GM19372 (cell line): ENCODE measurements at regions not wholly inside any gene's neighbourhood (a gene's known extent, or its start where the extent isn't known, plus 50 kb on each side); places are given as distances from the start of the nearest gene placed in this dataset.

Experiments
- ATAC-seq: cut with Tn5 transposase; IDR thresholded peaks from one replicate; pipeline ENCODE4 v1.9.1; 2021; ENCODE audit warnings: mild to moderate bottlenecking, low read depth, moderate library complexity; ENCODE audit not compliant: unreplicated experiment

- no peak for ATAC-seq
Observed at GRCh38 chr14:61140872-61141271, 140.3 kb downstream of the TMEM30B start.

GRCh38 chr14:61140271-61140670 is 140.9 kb downstream of the TMEM30B start:
- no peak for ATAC-seq

DNA sequence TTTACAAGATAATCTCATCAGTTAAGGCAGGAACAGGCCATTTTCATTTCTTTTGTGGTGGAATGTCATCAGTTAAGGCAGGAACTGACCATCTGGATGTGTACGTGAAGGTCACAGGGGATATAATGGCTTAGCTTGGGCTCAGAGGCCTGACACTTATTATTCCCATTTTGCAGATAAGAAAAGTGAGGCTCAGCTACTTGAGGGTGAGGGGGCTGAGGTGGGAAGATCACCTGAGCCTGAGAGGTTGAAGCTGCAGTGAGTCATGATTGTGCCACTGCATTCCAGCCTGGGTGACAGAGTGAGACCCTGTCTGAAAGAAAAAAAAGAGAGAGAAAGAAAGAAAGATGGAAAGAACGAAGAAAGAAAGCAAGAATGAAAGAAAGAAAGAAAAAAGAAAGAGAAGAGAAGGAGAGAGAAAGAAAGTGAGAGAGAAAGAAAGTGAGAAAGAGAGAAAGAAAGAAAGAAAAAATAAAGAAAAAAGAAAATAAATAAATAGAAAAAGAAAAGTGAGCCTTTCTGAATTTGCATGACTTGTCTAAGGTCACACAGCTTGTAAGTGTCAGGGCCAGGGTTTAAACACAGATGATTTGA is 142.0 kb downstream of the TMEM30B start:
- ATAC-seq: no peak

- ATAC-seq: no peak
Observed at GRCh38 chr14:61132894-61133293, 148.2 kb downstream of the TMEM30B start.

- no peak for ATAC-seq
Observed at GRCh38 chr14:61132336-61132735, 148.8 kb downstream of the TMEM30B start.

DNA sequence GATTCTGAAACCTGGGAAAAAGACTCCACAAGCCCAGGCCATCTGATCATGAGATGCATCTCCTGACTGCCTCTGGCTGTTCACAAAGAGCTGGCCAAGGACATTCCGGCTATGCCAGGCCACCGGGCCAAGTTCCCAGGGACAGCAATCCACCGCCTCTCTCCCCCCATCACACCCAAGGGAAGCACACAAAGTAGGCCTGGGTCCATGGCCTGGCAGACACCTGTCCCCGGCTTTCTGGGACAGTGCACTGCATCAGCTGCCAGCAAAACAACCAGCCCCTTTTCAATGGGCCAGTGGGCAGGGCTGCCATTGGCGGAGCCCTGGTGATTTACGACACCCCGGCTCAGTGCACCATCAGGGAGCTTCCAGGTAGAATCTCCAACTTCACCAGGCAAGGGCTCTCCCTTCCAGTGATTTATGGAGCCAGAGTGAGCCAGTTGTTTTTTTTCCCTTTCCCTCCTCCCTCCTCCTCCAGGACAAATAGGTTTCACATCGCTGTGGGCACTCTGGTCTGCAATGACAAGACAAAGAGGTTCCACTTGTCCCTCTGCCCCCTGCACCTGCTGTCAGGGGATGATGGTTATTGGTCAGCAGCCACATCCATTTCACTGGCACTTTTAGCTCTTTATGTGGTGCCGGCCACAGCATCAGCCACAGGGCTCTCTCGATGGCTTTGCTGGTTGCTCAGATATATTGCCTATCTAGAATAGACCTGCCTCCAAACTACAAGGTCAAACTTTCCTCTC is 149.6 kb downstream of the SLC38A6 start:
- no peak for ATAC-seq

GRCh38 chr14:61129168-61129745 is 148.2 kb downstream of the SLC38A6 start:
- no peak for ATAC-seq

DNA sequence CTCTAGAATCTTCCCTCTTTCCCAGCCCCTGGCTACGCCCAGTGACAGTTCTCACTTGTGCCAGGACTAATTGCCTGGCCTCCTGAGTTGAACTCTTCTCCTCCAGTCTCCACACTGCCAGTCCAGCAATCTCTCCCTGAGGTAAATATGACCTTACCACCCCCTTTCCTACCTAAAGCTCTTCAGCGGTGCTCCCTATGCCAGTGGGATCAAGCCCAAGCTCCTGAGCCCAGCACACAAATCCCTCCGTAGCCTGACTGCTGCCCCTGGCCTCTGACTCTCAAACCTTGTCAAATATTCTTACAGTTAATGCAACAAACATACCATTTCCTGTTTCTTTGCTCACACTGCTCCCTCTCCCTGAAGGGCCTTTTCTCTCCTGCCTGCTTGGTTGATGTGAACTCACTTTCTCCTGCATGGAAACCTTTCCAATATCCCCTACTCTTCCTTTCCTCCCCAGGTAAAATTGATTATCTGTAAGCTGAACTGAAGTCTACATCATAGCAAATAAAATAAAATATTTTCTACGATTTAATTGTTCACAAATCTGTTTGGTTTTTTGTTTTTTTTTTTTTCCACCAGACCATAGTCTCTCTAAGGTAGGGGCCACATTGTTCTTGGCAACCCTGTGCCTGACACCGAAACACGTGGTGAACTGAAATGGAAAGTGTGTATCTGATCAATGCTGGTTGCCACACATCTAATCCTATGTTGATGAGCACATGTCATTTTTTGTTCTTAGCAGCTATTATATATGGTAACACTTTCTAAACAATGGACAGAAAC is 147.5 kb downstream of the SLC38A6 start:
- no peak for ATAC-seq

- no peak for ATAC-seq
Observed at GRCh38 chr14:61126603-61127498, 145.8 kb downstream of the SLC38A6 start.

GRCh38 chr14:61125867-61126572 is 145.0 kb downstream of the SLC38A6 start:
- no peak for ATAC-seq

DNA sequence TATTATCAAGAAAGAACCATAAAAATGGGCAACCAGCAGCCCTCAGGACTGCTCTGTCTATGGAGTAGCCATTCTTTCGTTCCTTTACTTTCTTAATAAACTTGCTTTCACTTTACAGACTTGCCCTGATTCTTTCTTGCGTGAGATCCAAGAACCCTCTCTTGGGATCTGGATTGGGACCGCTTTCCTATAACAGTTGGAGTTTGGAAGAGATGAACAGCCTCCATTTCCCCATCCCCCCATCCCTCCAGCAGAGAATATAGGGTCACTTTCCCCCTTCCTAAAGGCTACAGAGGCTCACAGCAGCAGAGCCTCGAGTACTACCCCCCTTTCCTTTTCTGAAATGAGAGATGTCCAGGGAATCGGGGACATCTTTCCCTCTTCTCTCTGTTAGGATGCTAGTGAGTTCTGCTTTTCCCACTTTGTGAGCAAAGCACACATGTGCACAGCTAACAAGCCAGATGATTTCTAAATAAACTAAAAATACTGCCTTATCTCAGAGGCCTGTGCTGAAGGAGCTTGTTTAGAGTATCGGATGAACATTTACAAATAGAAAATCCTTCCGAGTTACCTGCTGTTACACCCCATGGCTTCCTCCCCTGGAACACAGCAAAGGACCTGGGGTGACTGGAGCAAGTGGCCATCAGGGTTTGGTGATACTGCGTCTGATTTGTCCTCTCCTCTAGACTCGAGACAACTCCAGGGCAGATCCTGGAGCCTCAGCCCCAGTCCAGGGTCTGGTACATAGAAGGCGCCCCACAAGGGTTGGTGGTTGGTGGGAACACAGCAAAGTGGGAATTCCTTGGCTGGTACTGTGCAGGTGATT is 144.2 kb downstream of the SLC38A6 start:
- ATAC-seq: no peak

DNA sequence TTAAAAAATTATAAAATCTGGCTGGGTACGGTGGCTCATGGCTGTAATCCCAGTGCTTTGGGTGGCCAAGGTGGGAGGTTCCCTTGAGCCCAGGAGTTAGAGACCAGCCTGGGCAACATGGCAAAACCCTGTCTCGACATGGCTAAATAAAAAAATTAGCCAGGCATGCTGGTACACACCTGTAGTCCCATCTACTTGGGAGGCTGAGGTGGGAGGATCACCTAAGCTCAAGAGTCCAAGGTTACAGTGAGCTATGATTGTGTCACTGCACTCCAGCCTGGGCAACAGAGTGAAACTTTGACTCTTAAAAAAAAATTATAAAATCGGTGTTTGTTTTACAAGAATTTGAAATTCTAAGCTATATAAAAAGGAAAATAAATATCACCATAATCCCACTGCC is 141.8 kb downstream of the SLC38A6 start:
- no peak for ATAC-seq

- no peak for ATAC-seq
Observed at GRCh38 chr14:61121355-61121787, 140.3 kb downstream of the SLC38A6 start.

DNA sequence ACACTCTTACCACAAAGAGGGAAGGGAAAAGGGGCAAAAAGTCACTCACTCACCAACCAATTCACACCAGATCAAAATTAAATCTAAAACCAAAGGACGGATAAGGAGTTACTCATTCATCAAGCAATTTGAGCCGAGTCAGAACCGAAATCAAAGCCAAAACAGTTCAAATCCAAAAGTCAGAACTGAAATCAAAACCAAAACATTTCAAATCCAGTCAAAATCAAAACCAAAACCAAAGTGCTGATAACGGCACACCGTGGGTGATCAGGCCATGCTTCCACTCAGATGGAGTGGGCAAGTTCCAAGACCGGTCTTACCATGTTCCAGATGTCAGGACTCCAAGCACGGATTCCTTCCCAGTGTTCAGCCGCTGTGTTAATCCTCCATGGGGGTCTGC is 139.5 kb downstream of the SLC38A6 start:
- ATAC-seq: no peak

- ATAC-seq: no peak
Observed at GRCh38 chr14:61119006-61119405, 138.0 kb downstream of the SLC38A6 start.

DNA sequence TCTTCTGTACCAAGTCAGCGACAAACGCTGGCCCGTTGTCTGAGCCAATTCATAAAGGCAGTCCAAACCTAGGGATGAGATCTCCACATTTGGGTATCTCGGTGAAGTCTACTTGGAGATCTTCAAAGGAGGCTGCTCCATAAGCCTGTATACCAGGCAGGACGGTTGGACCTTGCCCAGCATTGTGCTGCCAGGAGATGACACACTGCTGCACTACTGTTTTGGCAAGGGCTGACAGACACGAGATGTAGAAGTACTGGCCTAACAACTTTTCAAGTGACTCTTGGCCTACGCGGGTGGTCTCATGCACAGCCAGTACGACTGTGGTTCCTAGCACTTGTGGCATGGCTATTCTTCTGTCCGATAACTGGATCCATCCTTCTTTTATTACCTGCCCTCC is 135.3 kb downstream of the SLC38A6 start:
- no peak for ATAC-seq

DNA sequence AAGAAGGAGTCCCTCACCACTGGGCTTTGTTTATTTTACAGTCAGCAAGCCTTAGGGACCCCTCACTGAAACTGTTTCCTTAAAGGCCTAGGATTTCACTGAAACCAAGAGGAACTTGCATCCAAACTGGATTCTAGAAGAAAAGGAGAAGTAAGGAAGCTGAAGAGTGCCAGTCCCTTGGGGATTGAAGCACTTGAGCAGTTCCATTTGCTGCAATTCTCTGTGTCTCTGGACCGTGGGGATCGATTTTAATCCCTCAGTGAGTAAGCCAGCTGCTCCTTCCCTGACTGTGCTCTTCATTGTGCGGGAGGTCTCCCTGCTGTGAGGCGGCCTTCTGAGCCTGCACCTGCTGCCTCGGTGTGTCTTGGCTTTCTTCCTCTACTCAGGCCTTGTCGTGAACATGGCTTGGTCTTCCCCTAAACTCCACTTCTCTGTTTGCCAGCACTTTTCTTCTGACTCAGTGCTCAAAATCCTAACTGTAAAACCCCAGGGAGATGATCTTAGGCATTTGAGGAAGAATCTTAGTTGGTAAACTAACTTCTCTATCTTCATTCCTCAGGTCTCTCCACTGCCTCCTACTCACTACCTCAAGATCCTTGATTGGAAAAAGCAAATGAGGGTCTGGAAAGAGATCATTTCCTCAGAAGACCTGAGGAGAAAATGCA is 132.6 kb downstream of the SLC38A6 start:
- ATAC-seq: no peak

GRCh38 chr14:61112506-61112905 is 131.5 kb downstream of the SLC38A6 start:
- ATAC-seq: no peak
